ENCODE measurements at regions not wholly inside any gene's neighbourhood (a gene's known extent, or its start where the extent isn't known, plus 50 kb on each side); places are given as distances from the start of the nearest gene placed in this dataset.

DNA sequence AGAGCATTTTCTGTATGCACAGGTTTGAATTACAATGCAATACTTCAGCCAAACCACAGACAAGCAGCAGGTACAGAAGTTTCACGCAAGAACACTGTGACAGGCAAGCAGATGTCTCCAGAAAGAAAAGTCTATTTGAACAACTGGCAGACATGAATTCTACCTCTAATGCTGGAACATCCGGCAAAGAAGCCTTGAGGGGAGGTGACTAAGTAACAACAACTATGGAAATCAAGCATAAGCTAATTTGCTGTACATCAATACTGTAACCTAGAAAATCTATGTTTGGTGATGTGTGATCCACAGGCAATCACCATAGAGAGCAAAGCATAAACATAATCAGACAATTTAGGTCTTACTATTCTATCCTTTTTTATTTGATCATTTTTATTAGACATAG lies 65.5 kb downstream of the PLK2 start:
- TF ChIP-seq, protein P1, sequence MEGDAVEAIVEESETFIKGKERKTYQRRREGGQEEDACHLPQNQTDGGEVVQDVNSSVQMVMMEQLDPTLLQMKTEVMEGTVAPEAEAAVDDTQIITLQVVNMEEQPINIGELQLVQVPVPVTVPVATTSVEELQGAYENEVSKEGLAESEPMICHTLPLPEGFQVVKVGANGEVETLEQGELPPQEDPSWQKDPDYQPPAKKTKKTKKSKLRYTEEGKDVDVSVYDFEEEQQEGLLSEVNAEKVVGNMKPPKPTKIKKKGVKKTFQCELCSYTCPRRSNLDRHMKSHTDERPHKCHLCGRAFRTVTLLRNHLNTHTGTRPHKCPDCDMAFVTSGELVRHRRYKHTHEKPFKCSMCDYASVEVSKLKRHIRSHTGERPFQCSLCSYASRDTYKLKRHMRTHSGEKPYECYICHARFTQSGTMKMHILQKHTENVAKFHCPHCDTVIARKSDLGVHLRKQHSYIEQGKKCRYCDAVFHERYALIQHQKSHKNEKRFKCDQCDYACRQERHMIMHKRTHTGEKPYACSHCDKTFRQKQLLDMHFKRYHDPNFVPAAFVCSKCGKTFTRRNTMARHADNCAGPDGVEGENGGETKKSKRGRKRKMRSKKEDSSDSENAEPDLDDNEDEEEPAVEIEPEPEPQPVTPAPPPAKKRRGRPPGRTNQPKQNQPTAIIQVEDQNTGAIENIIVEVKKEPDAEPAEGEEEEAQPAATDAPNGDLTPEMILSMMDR (IDR thresholded peaks at IDR 0.05; ENCODE audit: insufficient read depth, low read length), result no peak
- no peak for TF ChIP-seq SPI1 (IDR thresholded peaks at IDR 0.05; ENCODE audit: borderline replicate concordance, low read depth)
- TF ChIP-seq, protein P2, sequence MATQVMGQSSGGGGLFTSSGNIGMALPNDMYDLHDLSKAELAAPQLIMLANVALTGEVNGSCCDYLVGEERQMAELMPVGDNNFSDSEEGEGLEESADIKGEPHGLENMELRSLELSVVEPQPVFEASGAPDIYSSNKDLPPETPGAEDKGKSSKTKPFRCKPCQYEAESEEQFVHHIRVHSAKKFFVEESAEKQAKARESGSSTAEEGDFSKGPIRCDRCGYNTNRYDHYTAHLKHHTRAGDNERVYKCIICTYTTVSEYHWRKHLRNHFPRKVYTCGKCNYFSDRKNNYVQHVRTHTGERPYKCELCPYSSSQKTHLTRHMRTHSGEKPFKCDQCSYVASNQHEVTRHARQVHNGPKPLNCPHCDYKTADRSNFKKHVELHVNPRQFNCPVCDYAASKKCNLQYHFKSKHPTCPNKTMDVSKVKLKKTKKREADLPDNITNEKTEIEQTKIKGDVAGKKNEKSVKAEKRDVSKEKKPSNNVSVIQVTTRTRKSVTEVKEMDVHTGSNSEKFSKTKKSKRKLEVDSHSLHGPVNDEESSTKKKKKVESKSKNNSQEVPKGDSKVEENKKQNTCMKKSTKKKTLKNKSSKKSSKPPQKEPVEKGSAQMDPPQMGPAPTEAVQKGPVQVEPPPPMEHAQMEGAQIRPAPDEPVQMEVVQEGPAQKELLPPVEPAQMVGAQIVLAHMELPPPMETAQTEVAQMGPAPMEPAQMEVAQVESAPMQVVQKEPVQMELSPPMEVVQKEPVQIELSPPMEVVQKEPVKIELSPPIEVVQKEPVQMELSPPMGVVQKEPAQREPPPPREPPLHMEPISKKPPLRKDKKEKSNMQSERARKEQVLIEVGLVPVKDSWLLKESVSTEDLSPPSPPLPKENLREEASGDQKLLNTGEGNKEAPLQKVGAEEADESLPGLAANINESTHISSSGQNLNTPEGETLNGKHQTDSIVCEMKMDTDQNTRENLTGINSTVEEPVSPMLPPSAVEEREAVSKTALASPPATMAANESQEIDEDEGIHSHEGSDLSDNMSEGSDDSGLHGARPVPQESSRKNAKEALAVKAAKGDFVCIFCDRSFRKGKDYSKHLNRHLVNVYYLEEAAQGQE (IDR thresholded peaks at IDR 0.05; ENCODE audit: insufficient replicate concordance, low read depth), result no peak
